NCI-H1417 treated with DMSO at 0.1 percent for 48 hours (cell line): ENCODE measurements at regions not wholly inside any gene's neighbourhood (a gene's known extent, or its start where the extent isn't known, plus 50 kb on each side); places are given as distances from the start of the nearest gene placed in this dataset.
"Not testable (repeated sequence)": the region's sequence is repeated elsewhere in the genome, so short reads cannot be mapped to it uniquely, and the experiment has no call there.

Experiments used
- DNase-seq: peaks from one replicate; lab custom pipeline; 2025; lab: John Stamatoyannopoulos, UW

- DNase-seq: no peak
These were observed 53.8 kb downstream of the COX7C start for GRCh38 chr5:86671536-86671935.

- no peak for DNase-seq
These were observed 56.3 kb downstream of the COX7C start for GRCh38 chr5:86674069-86674468.

- DNase-seq: no peak
These were observed 57.6 kb downstream of the COX7C start for GRCh38 chr5:86675311-86675710.

GRCh38 chr5:86679529-86679928, 61.8 kb downstream of the COX7C start:
- no peak for DNase-seq

GRCh38 chr5:86679949-86680348, 62.2 kb downstream of the COX7C start:
- DNase-seq: no peak

- no peak for DNase-seq
These were observed 66.5 kb downstream of the COX7C start for GRCh38 chr5:86684222-86684621.

GRCh38 chr5:86686046-86686445, 68.3 kb downstream of the COX7C start:
- DNase-seq: no peak

GRCh38 chr5:86688406-86688805, 70.7 kb downstream of the COX7C start:
- no peak for DNase-seq

- no peak for DNase-seq
These were observed 71.5 kb downstream of the COX7C start for GRCh38 chr5:86689103-86689729.

- DNase-seq: no peak
These were observed 91.6 kb downstream of the COX7C start for GRCh38 chr5:86709157-86709881.

- no peak for DNase-seq
These were observed 98.4 kb downstream of the COX7C start for GRCh38 chr5:86716121-86716520.

- not testable (repeated sequence) for DNase-seq
These were observed 113.8 kb downstream of the COX7C start for GRCh38 chr5:86731319-86732117.

- DNase-seq: no peak
These were observed 117.6 kb downstream of the COX7C start for GRCh38 chr5:86735370-86735769.

GRCh38 chr5:86737579-86737978, 119.8 kb downstream of the COX7C start:
- no peak for DNase-seq

- DNase-seq: no peak
These were observed 130.9 kb downstream of the COX7C start for GRCh38 chr5:86748538-86749105.

GRCh38 chr5:86749841-86750240, 132.1 kb downstream of the COX7C start:
- no peak for DNase-seq

- no peak for DNase-seq
These were observed 139.1 kb downstream of the COX7C start for GRCh38 chr5:86756839-86757238.

- no peak for DNase-seq
These were observed 140.1 kb downstream of the COX7C start for GRCh38 chr5:86757824-86758223.

- no peak for DNase-seq
These were observed 142.9 kb downstream of the COX7C start for GRCh38 chr5:86760661-86761060.

- DNase-seq: no peak
These were observed 146.2 kb downstream of the COX7C start for GRCh38 chr5:86763929-86764328.

- no peak for DNase-seq
These were observed 148.2 kb downstream of the COX7C start for GRCh38 chr5:86765778-86766502.

- no peak for DNase-seq
These were observed 151.0 kb downstream of the COX7C start for GRCh38 chr5:86768699-86769202.
